ENCODE measurements at regions not wholly inside any gene's neighbourhood (a gene's known extent, or its start where the extent isn't known, plus 50 kb on each side); places are given as distances from the start of the nearest gene placed in this dataset.

- POLR2A ChIA-PET: no interaction called here
- DNase-seq (ENCODE audit: low read depth, low spot score): no peak
Measured at GRCh38 chr14:97443412-97443811, 646.2 kb downstream of the VRK1 start.

DNA sequence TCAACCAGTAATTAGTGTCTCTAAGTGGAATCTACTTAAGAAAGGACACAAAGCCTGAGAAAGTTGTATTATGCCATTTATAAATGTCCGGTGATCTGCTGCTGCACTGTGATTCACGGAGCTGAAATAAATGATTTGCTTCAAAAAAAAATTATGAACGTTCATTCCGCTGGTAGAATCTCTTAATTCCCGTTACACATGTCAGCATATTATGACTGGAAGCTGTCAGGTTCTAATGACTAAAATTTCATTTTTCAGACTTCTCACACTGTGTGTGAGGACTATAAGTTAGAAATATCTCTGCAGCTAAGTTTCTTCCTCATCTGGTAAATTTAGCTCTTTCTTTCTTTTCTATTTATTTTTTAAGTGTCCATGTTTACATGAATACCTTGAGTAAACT, 647.1 kb downstream of the VRK1 start:
- Histone ChIP-seq H3K4me3 (ENCODE audit: low read depth, low read length) (no peak overlapping the region), H3K9me3 (ENCODE audit: control insufficient read depth, insufficient read depth, low read length) (peaks cover 45% of the 10 kb centered on the region), H3K27me3 (ENCODE audit: control insufficient read depth, insufficient read depth, low read length) (no peaks in the 10 kb centered on the region), H3K27ac (ENCODE audit: low read depth, low read length) (no peak overlapping the region)
- CTCF ChIA-PET: no interaction called here
- no peak for TF ChIP-seq CTCF (IDR thresholded peaks at IDR 0.05; ENCODE audit: low read depth, low read length)
- DNase-seq (ENCODE audit: low read depth, low spot score): no peak
- POLR2A ChIA-PET: no interaction called here

More at GRCh38 chr14:97443412-97443811, 646.2 kb downstream of the VRK1 start:
- Histone ChIP-seq H3K9me3 (ENCODE audit: control insufficient read depth, insufficient read depth, low read length) (peaks cover 45% of the 10 kb centered on the region), H3K27me3 (ENCODE audit: control insufficient read depth, insufficient read depth, low read length) (no peaks in the 10 kb centered on the region), H3K27ac (ENCODE audit: low read depth, low read length) (no peak overlapping the region), H3K4me3 (ENCODE audit: low read depth, low read length) (no peak overlapping the region)
- CTCF ChIA-PET: no interaction called here
- no peak for TF ChIP-seq CTCF (IDR thresholded peaks at IDR 0.05; ENCODE audit: low read depth, low read length)

- Histone ChIP-seq H3K4me3 (ENCODE audit: low read depth, low read length) (no peak overlapping the region), H3K27ac (ENCODE audit: low read depth, low read length) (no peak overlapping the region), H3K27me3 (ENCODE audit: control insufficient read depth, insufficient read depth, low read length) (no peaks in the 10 kb centered on the region), H3K9me3 (ENCODE audit: control insufficient read depth, insufficient read depth, low read length) (peaks cover 38% of the 10 kb centered on the region)
- no peak for DNase-seq (ENCODE audit: low read depth, low spot score)
- ChIA-PET POLR2A (no interaction called here), CTCF (no interaction called here)
- no peak for TF ChIP-seq CTCF (IDR thresholded peaks at IDR 0.05; ENCODE audit: low read depth, low read length)
Measured at GRCh38 chr14:97445367-97445766, 648.2 kb downstream of the VRK1 start.

DNA sequence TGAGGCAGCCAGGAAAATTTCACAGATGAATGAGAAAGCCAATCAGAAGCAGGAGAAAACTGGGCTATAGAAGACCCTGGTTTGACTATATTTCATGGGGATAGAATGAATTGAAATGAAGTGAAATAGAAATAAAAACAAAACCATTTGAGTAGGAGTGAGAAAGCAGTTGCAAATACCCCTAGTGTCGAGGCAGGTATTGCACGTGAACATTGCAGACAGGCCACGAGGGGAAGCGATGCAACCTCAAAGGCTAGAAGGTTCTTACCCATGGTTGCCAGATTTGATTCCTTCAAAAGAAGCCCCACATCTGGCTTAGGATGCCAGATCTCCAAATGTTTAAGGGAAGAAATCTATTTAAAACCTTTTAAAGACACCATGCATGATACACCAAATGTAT, 648.9 kb downstream of the VRK1 start:
- POLR2A ChIA-PET: no interaction called here
- H3K9me3 ChIP-seq (ENCODE audit: control insufficient read depth, insufficient read depth, low read length): peaks cover 33% of the 10 kb centered on the region
- DNase-seq (ENCODE audit: low read depth, low spot score): no peak
- H3K4me3 ChIP-seq (ENCODE audit: low read depth, low read length): no peak overlapping the region
- no peak overlapping the region for H3K27ac ChIP-seq (ENCODE audit: low read depth, low read length)
- CTCF ChIA-PET: no interaction called here
- no peaks in the 10 kb centered on the region for H3K27me3 ChIP-seq (ENCODE audit: control insufficient read depth, insufficient read depth, low read length)
- TF ChIP-seq CTCF (IDR thresholded peaks at IDR 0.05; ENCODE audit: low read depth, low read length): no peak

GRCh38 chr14:97452314-97452713, 655.1 kb downstream of the VRK1 start:
- Histone ChIP-seq H3K27me3 (ENCODE audit: control insufficient read depth, insufficient read depth, low read length) (no peaks in the 10 kb centered on the region), H3K4me3 (ENCODE audit: low read depth, low read length) (no peak overlapping the region), H3K9me3 (ENCODE audit: control insufficient read depth, insufficient read depth, low read length) (peaks cover 26% of the 10 kb centered on the region), H3K27ac (ENCODE audit: low read depth, low read length) (no peak overlapping the region)
- CTCF ChIA-PET: no interaction called here
- POLR2A ChIA-PET: no interaction called here
- no peak for TF ChIP-seq CTCF (IDR thresholded peaks at IDR 0.05; ENCODE audit: low read depth, low read length)
- DNase-seq (ENCODE audit: low read depth, low spot score): no peak

Measured in AG04450 (cell line).